ENCODE measurements at regions not wholly inside any gene's neighbourhood (a gene's known extent, or its start where the extent isn't known, plus 50 kb on each side); places are given as distances from the start of the nearest gene placed in this dataset.
A peak's percentile ranks its signal among the peaks of the same experiment; 100 is the strongest.

GRCh38 chr10:58998924-58999713, 177.3 kb upstream of the PHYHIPL start:
- H3K4me3 Mint-ChIP-seq, result no peak overlapping the region
- no peaks in the 10 kb centered on the region for H3K27me3 Mint-ChIP-seq (ENCODE audit: insufficient read depth, low read depth, poor library complexity)
- H3K36me3 Mint-ChIP-seq (ENCODE audit: low read depth), result no peaks in the 10 kb centered on the region
- H4K20me1 ChIP-seq (replicated peaks; ENCODE audit: insufficient read depth), result no peaks in the 10 kb centered on the region
- no peaks in the 10 kb centered on the region; the same call in 1 of the 3 replicates for H3K4me1 Mint-ChIP-seq
- H3K9me2 ChIP-seq (ENCODE audit: insufficient read depth), result peaks cover 4% of the 10 kb centered on the region; the same call in 1 of the 2 replicates
- TF ChIP-seq POLR2AphosphoS5 (IDR thresholded peaks at IDR 0.05; ENCODE audit: low read depth) (no peak), ZNF114 (CRISPR knock-in tag; IDR thresholded peaks at IDR 0.05) (no peak), CREB1 (CRISPR knock-in tag; IDR thresholded peaks at IDR 0.05; ENCODE audit: low read depth) (no peak), ZNF331 (CRISPR knock-in tag; IDR thresholded peaks at IDR 0.05; ENCODE audit: low read depth) (no peak), JUNB (IDR thresholded peaks at IDR 0.05; ENCODE audit: unreplicated experiment) (no peak), NANOG (IDR thresholded peaks at IDR 0.05; ENCODE audit: borderline replicate concordance) (no peak), STAT1 (IDR thresholded peaks at IDR 0.05; ENCODE audit: unreplicated experiment) (no peak), CTCF (conservative IDR thresholded peaks at IDR 0.05; ENCODE audit: low read depth in 2 of 2) (no peak), EZH2 (IDR thresholded peaks at IDR 0.05; ENCODE audit: low read depth, unreplicated experiment) (no peak), ZNF462 (CRISPR knock-in tag; IDR thresholded peaks at IDR 0.05) (no peak), EZH2phosphoT487 (IDR thresholded peaks at IDR 0.05; ENCODE audit: unreplicated experiment) (no peak)
- TF ChIP-seq, protein P1, sequence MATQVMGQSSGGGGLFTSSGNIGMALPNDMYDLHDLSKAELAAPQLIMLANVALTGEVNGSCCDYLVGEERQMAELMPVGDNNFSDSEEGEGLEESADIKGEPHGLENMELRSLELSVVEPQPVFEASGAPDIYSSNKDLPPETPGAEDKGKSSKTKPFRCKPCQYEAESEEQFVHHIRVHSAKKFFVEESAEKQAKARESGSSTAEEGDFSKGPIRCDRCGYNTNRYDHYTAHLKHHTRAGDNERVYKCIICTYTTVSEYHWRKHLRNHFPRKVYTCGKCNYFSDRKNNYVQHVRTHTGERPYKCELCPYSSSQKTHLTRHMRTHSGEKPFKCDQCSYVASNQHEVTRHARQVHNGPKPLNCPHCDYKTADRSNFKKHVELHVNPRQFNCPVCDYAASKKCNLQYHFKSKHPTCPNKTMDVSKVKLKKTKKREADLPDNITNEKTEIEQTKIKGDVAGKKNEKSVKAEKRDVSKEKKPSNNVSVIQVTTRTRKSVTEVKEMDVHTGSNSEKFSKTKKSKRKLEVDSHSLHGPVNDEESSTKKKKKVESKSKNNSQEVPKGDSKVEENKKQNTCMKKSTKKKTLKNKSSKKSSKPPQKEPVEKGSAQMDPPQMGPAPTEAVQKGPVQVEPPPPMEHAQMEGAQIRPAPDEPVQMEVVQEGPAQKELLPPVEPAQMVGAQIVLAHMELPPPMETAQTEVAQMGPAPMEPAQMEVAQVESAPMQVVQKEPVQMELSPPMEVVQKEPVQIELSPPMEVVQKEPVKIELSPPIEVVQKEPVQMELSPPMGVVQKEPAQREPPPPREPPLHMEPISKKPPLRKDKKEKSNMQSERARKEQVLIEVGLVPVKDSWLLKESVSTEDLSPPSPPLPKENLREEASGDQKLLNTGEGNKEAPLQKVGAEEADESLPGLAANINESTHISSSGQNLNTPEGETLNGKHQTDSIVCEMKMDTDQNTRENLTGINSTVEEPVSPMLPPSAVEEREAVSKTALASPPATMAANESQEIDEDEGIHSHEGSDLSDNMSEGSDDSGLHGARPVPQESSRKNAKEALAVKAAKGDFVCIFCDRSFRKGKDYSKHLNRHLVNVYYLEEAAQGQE (IDR thresholded peaks at IDR 0.05; ENCODE audit: unreplicated experiment), result no peak
- TF ChIP-seq, protein P2, sequence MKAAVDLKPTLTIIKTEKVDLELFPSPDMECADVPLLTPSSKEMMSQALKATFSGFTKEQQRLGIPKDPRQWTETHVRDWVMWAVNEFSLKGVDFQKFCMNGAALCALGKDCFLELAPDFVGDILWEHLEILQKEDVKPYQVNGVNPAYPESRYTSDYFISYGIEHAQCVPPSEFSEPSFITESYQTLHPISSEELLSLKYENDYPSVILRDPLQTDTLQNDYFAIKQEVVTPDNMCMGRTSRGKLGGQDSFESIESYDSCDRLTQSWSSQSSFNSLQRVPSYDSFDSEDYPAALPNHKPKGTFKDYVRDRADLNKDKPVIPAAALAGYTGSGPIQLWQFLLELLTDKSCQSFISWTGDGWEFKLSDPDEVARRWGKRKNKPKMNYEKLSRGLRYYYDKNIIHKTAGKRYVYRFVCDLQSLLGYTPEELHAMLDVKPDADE (IDR thresholded peaks at IDR 0.05), result no peak
- DNase-seq (ENCODE audit: low spot score) (no peak), ATAC-seq (no peak)
- H3K36me3 ChIP-seq (ENCODE audit: insufficient read depth), result no peaks in the 10 kb centered on the region
- H3K4me2 ChIP-seq, result no peak overlapping the region
- H3K27ac Mint-ChIP-seq, result no peak overlapping the region
- H3K79me2 ChIP-seq (replicated peaks; ENCODE audit: insufficient read depth), result no peaks in the 10 kb centered on the region
- H3K27ac ChIP-seq (ENCODE audit: low read depth), result no peak overlapping the region
- H3F3A ChIP-seq (replicated peaks; ENCODE audit: low read depth), result no peaks in the 10 kb centered on the region
- 0 out of 2 replicates have a peak overlapping the region, but pooled peaks have one; percentile 66 for H2AFZ ChIP-seq
- H3K27me3 ChIP-seq (ENCODE audit: insufficient read depth), result no peaks in the 10 kb centered on the region
- H3K4me3 ChIP-seq, result no peak overlapping the region
- H3K9me3 Mint-ChIP-seq, result no peaks in the 10 kb centered on the region
- no peaks in the 10 kb centered on the region for H3K4me1 ChIP-seq (ENCODE audit: insufficient read depth)

Data from GM23338 (cell line).